Osteocyte (in vitro differentiated cells): ENCODE measurements at regions not wholly inside any gene's neighbourhood (a gene's known extent, or its start where the extent isn't known, plus 50 kb on each side); places are given as distances from the start of the nearest gene placed in this dataset.

Source experiments
- DNase-seq: peaks from one replicate; pipeline ENCODE4 v3.0.0; 2021; ENCODE audit warnings: mixed read lengths; ENCODE audit not compliant: unreplicated experiment; ENCODE audit errors: extremely low spot score
- H3K27ac Mint-ChIP-seq: one replicate; pipeline ENCODE4 v1.8.0; 2021; ENCODE audit warnings: mild to moderate bottlenecking, mixed read lengths; ENCODE audit not compliant: unreplicated experiment
- H3K27me3 Mint-ChIP-seq: one replicate; pipeline ENCODE4 v1.8.0; 2021; ENCODE audit warnings: mixed read lengths; ENCODE audit not compliant: unreplicated experiment
- H3K36me3 Mint-ChIP-seq: one replicate; pipeline ENCODE4 v1.8.0; 2021; ENCODE audit warnings: mixed read lengths; ENCODE audit not compliant: unreplicated experiment
- H3K4me1 Mint-ChIP-seq: one replicate; pipeline ENCODE4 v1.8.0; 2021; ENCODE audit warnings: mixed read lengths; ENCODE audit not compliant: unreplicated experiment
- H3K4me3 Mint-ChIP-seq: one replicate; pipeline ENCODE4 v1.8.0; 2021; ENCODE audit warnings: mild to moderate bottlenecking, moderate library complexity, mixed read lengths; ENCODE audit not compliant: unreplicated experiment
- H3K9me3 Mint-ChIP-seq: one replicate; pipeline ENCODE4 v1.8.0; 2021; ENCODE audit warnings: mixed read lengths; ENCODE audit not compliant: unreplicated experiment
- CTCF ChIP-seq: fragments of 200-600 bp; sonication (generic); IDR thresholded peaks from 2 replicates; pipeline ENCODE4 v1.5.0; 2021; ENCODE audit warnings: antibody characterized with exemption, mild to moderate bottlenecking, moderate library complexity

DNA sequence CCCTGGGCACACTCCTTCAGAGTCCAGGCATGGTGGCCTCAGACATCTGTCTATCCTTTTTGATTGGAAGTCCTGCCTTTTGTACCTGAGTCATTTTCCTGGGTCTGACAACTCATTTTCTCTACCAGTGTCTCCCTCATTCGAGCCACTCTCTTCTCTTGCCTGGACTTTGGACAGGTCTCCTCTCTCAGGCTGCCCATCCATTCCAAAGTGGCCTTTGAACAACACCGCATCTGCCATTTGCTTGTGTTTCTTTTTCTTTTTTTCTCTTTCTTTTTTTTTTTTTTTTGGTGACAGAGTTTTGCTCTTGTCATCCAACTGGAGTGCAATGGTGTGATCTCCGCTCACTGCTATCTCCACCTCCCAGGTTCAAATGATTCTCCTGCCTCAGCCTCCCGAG, 142.1 kb upstream of the COBL start:
- Mint-ChIP-seq H3K27me3 (no peaks in the 10 kb centered on the region), H3K36me3 (no peaks in the 10 kb centered on the region), H3K27ac (no peak overlapping the region), H3K9me3 (no peaks in the 10 kb centered on the region), H3K4me3 (no peak overlapping the region), H3K4me1 (no peaks in the 10 kb centered on the region)
- TF ChIP-seq CTCF = no peak
- no peak for DNase-seq

- H3K9me3 Mint-ChIP-seq = no peaks in the 10 kb centered on the region
- no peaks in the 10 kb centered on the region for H3K27me3 Mint-ChIP-seq
- no peaks in the 10 kb centered on the region for H3K4me1 Mint-ChIP-seq
- no peak overlapping the region for H3K27ac Mint-ChIP-seq
- TF ChIP-seq CTCF = no peak
- no peak overlapping the region for H3K4me3 Mint-ChIP-seq
- H3K36me3 Mint-ChIP-seq = no peaks in the 10 kb centered on the region
- DNase-seq = no peak
Measured at GRCh38 chr7:51457079-51457478, 140.5 kb upstream of the COBL start.

DNA sequence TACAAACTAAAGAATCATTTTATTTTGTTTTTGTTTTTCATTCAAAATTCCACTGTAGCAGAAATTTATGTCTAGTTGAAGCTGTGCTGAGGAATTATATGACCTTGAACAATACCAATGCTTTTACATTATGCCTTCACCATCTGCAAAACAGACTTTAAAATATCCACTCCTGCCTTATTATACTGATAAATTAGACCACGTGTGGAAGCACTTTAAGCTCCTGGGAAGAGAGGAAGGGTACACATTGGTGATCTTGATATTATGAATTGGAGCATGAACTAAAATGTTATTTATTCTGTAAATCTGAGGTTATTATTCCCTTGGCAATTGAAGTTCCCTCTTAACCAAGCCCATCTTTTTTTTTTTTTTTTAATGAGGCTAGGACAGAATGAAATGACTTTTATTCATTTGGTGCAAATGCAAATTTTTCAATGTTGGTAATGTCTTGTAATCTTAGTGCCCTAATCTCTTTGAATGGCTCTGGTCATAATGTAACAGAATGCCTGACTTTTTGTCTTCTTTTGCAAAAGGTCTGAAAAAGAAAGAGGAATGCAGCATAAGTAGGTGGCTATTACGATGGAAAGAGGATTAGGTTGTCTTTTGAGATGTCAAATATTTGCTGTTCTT, 139.9 kb upstream of the COBL start:
- Mint-ChIP-seq H3K9me3 (no peaks in the 10 kb centered on the region), H3K4me1 (no peaks in the 10 kb centered on the region), H3K27me3 (no peaks in the 10 kb centered on the region), H3K27ac (no peak overlapping the region), H3K4me3 (no peak overlapping the region), H3K36me3 (no peaks in the 10 kb centered on the region)
- no peak for TF ChIP-seq CTCF
- DNase-seq = no peak

DNA sequence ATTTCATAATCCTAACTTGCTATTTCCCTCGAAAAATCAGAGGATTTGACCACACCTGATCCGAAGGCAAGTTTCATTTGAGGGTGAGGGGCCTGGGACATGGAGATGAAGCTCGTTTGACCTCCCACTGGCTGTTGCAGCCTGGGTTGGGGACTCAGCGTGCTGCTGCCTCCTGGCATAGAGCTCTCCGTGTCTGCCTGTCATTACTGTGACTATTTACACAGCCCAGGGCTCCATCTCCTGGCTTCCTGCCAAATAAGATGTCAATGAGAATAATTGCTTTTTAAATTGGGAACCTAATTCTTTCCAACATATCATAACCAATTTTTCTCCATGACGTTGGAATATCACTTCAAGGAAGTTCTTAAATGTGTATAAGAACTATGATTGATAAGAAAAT, 139.3 kb upstream of the COBL start:
- no peak overlapping the region for H3K27ac Mint-ChIP-seq
- no peaks in the 10 kb centered on the region for H3K9me3 Mint-ChIP-seq
- no peak for TF ChIP-seq CTCF
- H3K4me1 Mint-ChIP-seq = no peaks in the 10 kb centered on the region
- H3K4me3 Mint-ChIP-seq = no peak overlapping the region
- DNase-seq = no peak
- no peaks in the 10 kb centered on the region for H3K36me3 Mint-ChIP-seq
- H3K27me3 Mint-ChIP-seq = no peaks in the 10 kb centered on the region

GRCh38 chr7:51455513-51455912, 138.9 kb upstream of the COBL start:
- H3K4me3 Mint-ChIP-seq = no peak overlapping the region
- no peaks in the 10 kb centered on the region for H3K36me3 Mint-ChIP-seq
- H3K9me3 Mint-ChIP-seq = peaks cover 2% of the 10 kb centered on the region
- H3K4me1 Mint-ChIP-seq = no peaks in the 10 kb centered on the region
- no peaks in the 10 kb centered on the region for H3K27me3 Mint-ChIP-seq
- no peak overlapping the region for H3K27ac Mint-ChIP-seq
- no peak for TF ChIP-seq CTCF
- DNase-seq = no peak
